ENCODE measurements at regions not wholly inside any gene's neighbourhood (a gene's known extent, or its start where the extent isn't known, plus 50 kb on each side); places are given as distances from the start of the nearest gene placed in this dataset.

DNA sequence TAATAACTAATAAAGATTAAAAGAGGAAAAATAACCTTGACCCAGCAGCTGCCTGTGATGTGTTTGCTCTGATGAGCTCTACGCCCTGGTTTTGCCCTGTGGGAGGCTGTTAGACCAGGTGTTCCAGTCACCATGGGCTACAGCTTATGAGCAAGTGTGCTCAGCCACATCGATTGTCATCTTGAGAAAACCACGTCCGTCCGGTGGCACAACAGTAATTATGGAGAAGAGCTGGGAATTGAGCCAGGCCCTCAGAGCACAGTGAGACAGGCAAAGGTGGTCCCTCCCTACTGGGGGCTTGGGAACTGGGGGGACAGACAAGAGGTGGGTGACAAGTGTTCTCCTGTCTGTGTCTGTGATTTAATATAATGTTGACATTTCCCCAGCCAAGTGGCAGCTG lies 420.5 kb downstream of the MATN1 start:
- Mint-ChIP-seq H3K4me3 (no peak overlapping the region), H3K36me3 (ENCODE audit: insufficient read depth in 2 of 2) (no peaks in the 10 kb centered on the region), H3K9me3 (no peaks in the 10 kb centered on the region), H3K4me1 (ENCODE audit: low read depth) (no peaks in the 10 kb centered on the region), H3K27ac (no peak overlapping the region), H3K27me3 (ENCODE audit: low read depth) (peaks cover 49% of the 10 kb centered on the region)
- no peak for ATAC-seq (replicated peaks in 1 of 2)
- no peak for DNase-seq

DNA sequence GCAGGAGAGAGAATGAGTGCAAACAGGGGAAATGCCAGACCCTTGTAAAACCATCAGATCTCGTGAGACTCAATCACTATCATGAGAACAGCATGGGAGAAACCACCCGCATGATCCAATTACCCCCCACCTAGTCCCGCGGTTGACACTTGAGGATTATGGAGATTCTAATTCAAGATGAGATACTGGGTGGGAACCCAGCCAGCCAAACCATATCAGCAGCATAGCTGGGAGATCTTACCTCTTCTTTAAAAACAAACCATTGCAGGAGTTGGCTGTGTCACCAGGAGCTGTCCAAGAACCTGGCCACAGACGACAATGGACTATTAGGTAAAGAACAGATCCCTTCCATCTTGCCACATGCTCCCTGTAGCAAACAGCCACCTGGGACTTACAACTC lies 422.7 kb downstream of the MATN1 start:
- H3K27ac Mint-ChIP-seq: no peak overlapping the region
- no peaks in the 10 kb centered on the region for H3K4me1 Mint-ChIP-seq (ENCODE audit: low read depth)
- no peaks in the 10 kb centered on the region for H3K36me3 Mint-ChIP-seq (ENCODE audit: insufficient read depth in 2 of 2)
- H3K27me3 Mint-ChIP-seq (ENCODE audit: low read depth): peaks cover 43% of the 10 kb centered on the region
- H3K9me3 Mint-ChIP-seq: no peaks in the 10 kb centered on the region
- ATAC-seq (replicated peaks in 1 of 2) (no peak), DNase-seq (no peak)
- no peak overlapping the region for H3K4me3 Mint-ChIP-seq

DNA sequence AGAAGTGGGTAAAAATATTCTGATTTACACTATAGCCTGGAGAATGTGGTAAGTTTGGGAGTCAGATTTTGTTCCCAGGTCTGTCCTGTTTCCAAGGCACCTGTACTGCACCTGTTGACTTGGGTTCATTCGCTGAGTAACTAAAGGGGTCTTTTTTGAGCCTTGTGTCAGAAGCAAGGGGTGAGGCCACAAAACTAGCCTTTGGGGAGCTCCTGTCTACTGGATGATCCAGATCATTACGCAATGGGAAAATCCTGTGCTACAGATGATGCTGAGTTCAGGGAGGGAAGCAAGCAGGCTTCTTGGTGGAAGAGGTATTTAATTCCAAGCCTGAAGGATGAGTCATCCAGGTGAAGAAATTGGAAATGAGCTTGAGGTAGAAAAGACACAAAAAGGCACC lies 424.0 kb downstream of the MATN1 start:
- peaks cover 31% of the 10 kb centered on the region for H3K27me3 Mint-ChIP-seq (ENCODE audit: low read depth)
- no peaks in the 10 kb centered on the region for H3K36me3 Mint-ChIP-seq (ENCODE audit: insufficient read depth in 2 of 2)
- DNase-seq (no peak), ATAC-seq (replicated peaks in 1 of 2) (no peak)
- H3K4me3 Mint-ChIP-seq: no peak overlapping the region
- H3K27ac Mint-ChIP-seq: no peak overlapping the region
- no peaks in the 10 kb centered on the region for H3K9me3 Mint-ChIP-seq
- no peaks in the 10 kb centered on the region for H3K4me1 Mint-ChIP-seq (ENCODE audit: low read depth)

DNA sequence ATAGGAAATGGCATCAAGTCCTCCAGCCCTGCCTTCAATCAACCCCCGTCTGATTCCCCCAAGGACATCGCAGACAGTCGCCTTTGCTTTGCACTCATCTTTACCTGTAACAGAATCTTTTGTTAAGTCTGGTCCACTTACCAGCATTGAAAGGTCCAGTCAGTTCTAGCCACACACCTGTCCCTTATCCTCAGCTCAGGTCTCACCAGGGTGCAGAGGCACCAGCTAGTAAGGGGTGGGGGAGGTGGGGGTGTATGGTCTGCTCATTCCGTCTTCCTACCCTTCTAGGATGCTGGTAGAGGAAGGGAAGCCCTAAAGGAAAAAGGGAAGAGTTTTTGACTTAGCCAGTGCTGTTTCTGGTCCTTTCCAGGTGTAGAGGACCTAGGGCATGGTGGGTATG lies 427.7 kb downstream of the MATN1 start:
- Mint-ChIP-seq H3K4me3 (no peak overlapping the region), H3K27ac (no peak overlapping the region), H3K9me3 (no peaks in the 10 kb centered on the region), H3K36me3 (ENCODE audit: insufficient read depth in 2 of 2) (no peaks in the 10 kb centered on the region), H3K4me1 (ENCODE audit: low read depth) (no peaks in the 10 kb centered on the region), H3K27me3 (ENCODE audit: low read depth) (peaks cover 28% of the 10 kb centered on the region)
- DNase-seq: no peak
- no peak for ATAC-seq (replicated peaks in 1 of 2)

DNA sequence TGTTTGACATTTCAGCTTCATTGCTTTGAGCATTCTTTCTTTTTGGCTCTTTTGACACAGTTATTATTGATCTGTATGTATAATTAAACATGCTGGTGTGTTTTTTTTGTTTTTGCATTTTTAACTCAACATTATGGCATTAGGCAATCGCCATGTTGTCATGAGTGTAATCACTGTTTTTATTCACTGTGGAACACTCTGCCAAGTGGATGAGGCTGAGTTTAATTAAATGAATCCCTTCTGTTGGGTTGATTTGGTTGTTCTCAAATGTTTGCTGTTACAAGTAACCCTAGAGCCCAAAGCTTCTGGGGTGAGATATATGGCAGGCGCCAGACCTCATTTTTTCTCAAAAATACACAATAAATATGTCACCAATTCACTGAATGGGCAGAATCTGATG lies 428.1 kb downstream of the MATN1 start:
- Mint-ChIP-seq H3K9me3 (no peaks in the 10 kb centered on the region), H3K36me3 (ENCODE audit: insufficient read depth in 2 of 2) (no peaks in the 10 kb centered on the region), H3K4me1 (ENCODE audit: low read depth) (no peaks in the 10 kb centered on the region), H3K27me3 (ENCODE audit: low read depth) (peaks cover 28% of the 10 kb centered on the region), H3K4me3 (no peak overlapping the region), H3K27ac (no peak overlapping the region)
- DNase-seq (no peak), ATAC-seq (replicated peaks in 1 of 2) (no peak)

DNA sequence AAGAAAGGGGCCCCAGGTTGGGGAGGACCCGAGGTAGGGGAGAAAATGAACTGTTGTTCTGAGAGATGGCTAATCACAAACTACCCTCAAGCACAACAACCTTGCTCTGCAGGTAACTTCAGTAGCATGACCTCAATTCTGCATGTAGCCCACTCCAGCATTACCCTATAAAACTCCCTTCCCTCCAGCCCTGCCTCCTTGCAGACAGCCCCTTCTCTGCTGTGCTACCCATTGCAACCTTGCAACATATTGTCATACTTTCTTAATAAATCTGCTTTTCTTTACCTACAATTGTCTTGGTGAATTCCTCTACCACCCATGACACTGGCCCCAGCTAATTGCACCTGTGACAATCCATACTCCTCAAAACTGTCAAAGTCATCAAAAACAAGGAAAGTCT lies 428.9 kb downstream of the MATN1 start:
- H3K4me3 Mint-ChIP-seq: no peak overlapping the region
- peaks cover 28% of the 10 kb centered on the region for H3K27me3 Mint-ChIP-seq (ENCODE audit: low read depth)
- H3K36me3 Mint-ChIP-seq (ENCODE audit: insufficient read depth in 2 of 2): no peaks in the 10 kb centered on the region
- no peak overlapping the region for H3K27ac Mint-ChIP-seq
- H3K4me1 Mint-ChIP-seq (ENCODE audit: low read depth): no peaks in the 10 kb centered on the region
- DNase-seq: no peak
- ATAC-seq (replicated peaks in 1 of 2): no peak
- H3K9me3 Mint-ChIP-seq: no peaks in the 10 kb centered on the region

DNA sequence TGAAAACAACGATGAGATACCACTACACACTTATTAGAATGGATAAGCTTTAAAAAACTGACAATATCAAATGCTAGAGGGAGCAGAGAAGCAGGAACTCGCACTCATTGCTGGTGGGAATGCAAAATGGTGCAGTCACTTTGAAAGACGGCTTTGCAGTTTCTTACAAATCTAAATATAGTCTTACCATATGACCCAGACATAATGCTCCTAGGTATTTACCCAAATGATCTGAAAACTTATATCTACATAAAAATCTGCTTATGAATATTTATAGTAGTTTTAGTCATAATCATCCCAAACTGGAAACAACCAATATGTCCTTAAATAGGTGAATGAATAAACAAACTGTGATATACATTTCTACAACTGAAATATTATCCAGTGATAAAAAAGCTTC lies 430.9 kb downstream of the MATN1 start:
- Mint-ChIP-seq H3K4me3 (no peak overlapping the region), H3K27ac (no peak overlapping the region), H3K27me3 (ENCODE audit: low read depth) (peaks cover 18% of the 10 kb centered on the region), H3K4me1 (ENCODE audit: low read depth) (no peaks in the 10 kb centered on the region), H3K9me3 (no peaks in the 10 kb centered on the region), H3K36me3 (ENCODE audit: insufficient read depth in 2 of 2) (no peaks in the 10 kb centered on the region)
- ATAC-seq (replicated peaks in 1 of 2) (no peak), DNase-seq (no peak)

DNA sequence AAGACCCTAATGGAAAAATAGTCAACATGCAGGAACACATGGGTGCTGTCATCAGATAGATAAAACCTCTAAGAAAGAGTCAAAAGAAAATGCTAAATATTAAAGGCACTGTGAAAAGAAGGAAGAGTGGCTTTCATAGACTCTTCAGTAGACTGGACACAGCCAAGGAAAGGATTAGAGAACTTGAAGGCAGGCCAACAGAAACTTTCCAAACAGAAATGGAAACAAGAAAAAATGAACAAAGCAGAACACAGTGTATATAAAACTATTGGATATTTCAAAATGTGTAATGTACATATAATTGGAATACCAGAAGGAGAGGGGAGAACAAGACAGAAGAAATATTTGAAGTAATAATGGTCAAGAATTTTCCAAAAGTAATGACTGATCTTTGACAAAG lies 431.9 kb downstream of the MATN1 start:
- no peak overlapping the region for H3K4me3 Mint-ChIP-seq
- ATAC-seq (replicated peaks in 1 of 2): no peak
- no peaks in the 10 kb centered on the region for H3K4me1 Mint-ChIP-seq (ENCODE audit: low read depth)
- peaks cover 18% of the 10 kb centered on the region for H3K27me3 Mint-ChIP-seq (ENCODE audit: low read depth)
- DNase-seq: no peak
- no peak overlapping the region for H3K27ac Mint-ChIP-seq
- H3K36me3 Mint-ChIP-seq (ENCODE audit: insufficient read depth in 2 of 2): no peaks in the 10 kb centered on the region
- no peaks in the 10 kb centered on the region for H3K9me3 Mint-ChIP-seq

DNA sequence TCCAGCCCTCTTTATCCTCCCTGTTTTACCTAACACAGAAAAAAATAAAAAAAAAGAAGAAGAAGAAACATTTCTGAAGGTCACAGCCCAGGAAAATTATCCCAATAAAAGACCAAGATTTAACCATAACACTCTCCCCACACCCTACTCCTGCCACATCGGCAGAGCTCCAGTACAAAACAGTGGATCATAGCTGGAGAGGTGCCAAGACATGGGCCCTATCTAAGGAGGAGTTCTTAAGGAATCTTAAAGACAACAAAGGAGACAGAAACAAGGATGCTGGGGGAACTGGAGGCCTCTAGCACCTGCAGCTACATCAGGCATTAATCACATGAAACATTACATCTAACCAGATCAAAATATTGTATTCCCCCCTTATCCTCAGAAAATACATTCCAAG lies 432.8 kb downstream of the MATN1 start:
- H3K4me1 Mint-ChIP-seq (ENCODE audit: low read depth): no peaks in the 10 kb centered on the region
- peaks cover 18% of the 10 kb centered on the region for H3K27me3 Mint-ChIP-seq (ENCODE audit: low read depth)
- no peaks in the 10 kb centered on the region for H3K9me3 Mint-ChIP-seq
- H3K27ac Mint-ChIP-seq: no peak overlapping the region
- H3K4me3 Mint-ChIP-seq: no peak overlapping the region
- DNase-seq: no peak
- ATAC-seq (replicated peaks in 1 of 2): no peak
- H3K36me3 Mint-ChIP-seq (ENCODE audit: insufficient read depth in 2 of 2): no peaks in the 10 kb centered on the region

DNA sequence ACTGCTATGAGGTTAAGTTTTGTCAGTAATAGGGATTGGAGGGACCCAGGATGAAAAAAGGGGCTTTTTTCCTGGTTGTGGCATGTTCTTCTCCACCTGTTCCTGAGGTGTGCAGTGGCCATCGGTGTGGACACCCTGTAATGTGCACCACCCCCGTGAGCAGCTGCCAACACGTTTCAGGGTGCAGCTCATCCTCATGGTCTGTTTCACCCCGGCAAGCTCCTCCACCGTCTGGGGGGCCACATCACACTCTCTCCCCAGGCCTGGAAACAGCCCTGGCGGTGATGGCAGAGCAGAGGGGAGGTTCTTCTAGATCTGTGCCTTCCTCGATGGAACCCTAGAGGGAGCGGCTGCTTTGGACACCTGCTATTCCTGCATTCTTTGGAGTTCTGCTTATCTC lies 435.4 kb downstream of the MATN1 start:
- ATAC-seq (replicated peaks in 1 of 2) (no peak), DNase-seq (no peak)
- Mint-ChIP-seq H3K9me3 (no peaks in the 10 kb centered on the region), H3K27ac (no peak overlapping the region), H3K27me3 (ENCODE audit: low read depth) (peaks cover 18% of the 10 kb centered on the region), H3K4me1 (ENCODE audit: low read depth) (peaks cover 5% of the 10 kb centered on the region), H3K36me3 (ENCODE audit: insufficient read depth in 2 of 2) (peaks cover 0 to 3% of the 10 kb centered on the region in 2 donors), H3K4me3 (no peak overlapping the region)

DNA sequence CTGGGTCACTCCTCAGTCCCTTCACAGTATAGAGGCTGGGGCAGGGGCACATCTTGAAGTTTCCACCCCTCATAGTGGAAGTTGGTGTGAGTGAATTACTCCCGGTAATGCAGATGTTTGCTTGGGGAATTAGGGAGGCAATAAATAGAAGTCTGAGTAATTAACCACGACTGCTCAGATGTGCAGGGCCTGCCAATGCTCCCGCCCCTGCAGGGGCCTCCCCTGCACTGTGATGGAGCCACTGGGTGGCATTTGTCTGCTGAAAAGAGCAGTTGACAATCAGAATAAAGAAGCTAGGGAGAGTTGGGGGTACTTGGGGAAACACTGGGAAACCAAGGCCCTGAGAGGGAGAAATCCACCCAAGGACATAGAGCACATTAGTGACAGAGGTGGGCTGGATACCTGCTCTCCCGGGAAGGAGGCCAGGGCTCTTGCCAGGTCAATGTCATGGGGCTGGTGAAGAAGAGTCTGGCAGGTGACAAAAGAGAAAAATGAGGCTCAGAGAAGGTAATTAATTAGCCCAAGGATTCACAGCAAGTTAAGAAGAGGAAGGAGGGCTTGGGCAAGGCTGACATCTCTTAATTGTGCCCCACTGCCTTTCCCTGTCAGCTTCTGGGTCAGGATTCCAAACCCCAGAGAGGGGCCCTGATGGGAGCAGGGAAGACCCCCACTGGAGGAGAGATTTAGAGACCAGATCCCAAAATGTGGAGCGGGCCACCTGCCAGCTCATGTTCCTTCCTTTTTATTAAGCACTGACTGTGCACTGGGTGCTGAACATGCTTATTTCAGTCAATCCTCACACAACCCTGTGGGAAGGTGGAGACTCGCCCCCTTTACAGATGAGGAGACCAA lies 436.2 kb downstream of the MATN1 start:
- ATAC-seq (replicated peaks in 1 of 2) (no peak), DNase-seq (no peak)
- no peaks in the 10 kb centered on the region for H3K9me3 Mint-ChIP-seq
- H3K36me3 Mint-ChIP-seq (ENCODE audit: insufficient read depth in 2 of 2): peaks cover 0 to 3% of the 10 kb centered on the region in 2 donors
- peaks cover 18% of the 10 kb centered on the region for H3K27me3 Mint-ChIP-seq (ENCODE audit: low read depth)
- no peak overlapping the region for H3K27ac Mint-ChIP-seq
- no peak overlapping the region for H3K4me3 Mint-ChIP-seq
- peaks cover 9% of the 10 kb centered on the region for H3K4me1 Mint-ChIP-seq (ENCODE audit: low read depth)

DNA sequence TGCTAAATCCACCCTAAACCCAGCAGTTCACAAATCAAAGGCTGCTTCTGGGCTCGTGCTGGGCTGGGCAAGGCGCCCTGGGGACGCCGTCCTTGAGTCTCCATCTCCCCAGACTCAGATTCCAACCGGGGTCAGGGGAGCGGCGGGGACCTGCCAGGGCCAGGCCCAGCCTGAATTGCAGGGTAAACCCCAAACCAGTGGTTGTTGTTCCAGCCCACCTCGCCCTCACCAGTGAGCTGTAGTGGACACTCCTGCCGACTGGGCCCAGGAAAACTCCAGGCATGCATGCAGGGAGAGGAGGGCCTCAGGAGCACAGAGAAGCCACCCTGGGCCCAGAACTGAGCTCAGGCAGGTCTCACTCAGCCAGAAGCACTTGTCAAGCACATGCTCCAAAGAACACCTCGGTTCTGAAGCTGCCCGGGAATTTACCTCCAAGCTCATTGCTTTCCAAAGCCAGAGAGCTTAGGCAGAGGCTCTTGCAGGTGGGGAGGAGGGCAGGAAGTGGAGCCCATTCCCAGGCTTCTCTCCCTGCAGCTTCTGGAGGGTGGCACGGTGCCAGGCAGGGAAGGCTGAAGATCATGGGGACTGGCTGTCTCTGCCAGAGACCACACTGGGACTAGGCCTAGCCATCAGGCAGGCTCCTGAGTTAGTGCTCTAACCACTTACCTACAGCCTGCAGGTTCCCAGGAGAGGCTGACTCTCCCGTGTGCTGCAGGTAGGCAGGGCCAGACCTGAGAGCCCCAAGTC lies 437.0 kb downstream of the MATN1 start:
- Mint-ChIP-seq H3K27ac (no peak overlapping the region), H3K4me3 (no peak overlapping the region), H3K36me3 (ENCODE audit: insufficient read depth in 2 of 2) (peaks cover 0 to 3% of the 10 kb centered on the region in 2 donors), H3K9me3 (no peaks in the 10 kb centered on the region), H3K27me3 (ENCODE audit: low read depth) (peaks cover 13% of the 10 kb centered on the region), H3K4me1 (ENCODE audit: low read depth) (peaks cover 11% of the 10 kb centered on the region)
- ATAC-seq (replicated peaks in 1 of 2) (no peak), DNase-seq (no peak)

DNA sequence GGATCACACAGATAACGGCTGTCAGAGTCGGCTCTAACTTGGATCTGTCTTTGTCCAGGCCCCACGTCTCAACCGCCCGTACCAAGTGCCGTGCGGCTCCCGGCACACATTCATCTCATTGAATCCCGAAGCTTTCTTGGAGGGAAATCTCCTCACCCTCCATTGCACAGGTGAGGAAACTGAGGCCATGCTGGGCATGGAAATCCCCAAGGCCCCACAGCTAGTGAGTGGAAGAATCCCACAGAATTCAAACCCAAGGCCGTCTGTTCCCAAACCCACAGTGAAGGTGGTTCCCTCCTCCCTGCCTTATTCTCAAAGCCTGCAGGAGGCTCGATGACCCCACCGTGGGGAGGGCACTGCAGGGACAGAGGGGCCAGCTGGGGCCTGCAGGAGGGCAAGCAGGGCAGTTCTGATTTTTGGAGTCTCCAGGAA lies 437.9 kb downstream of the MATN1 start:
- H3K4me3 Mint-ChIP-seq: no peak overlapping the region
- H3K36me3 Mint-ChIP-seq (ENCODE audit: insufficient read depth in 2 of 2): peaks cover 0 to 3% of the 10 kb centered on the region in 2 donors
- H3K9me3 Mint-ChIP-seq: no peaks in the 10 kb centered on the region
- no peak for DNase-seq
- H3K27ac Mint-ChIP-seq: no peak overlapping the region
- H3K4me1 Mint-ChIP-seq (ENCODE audit: low read depth): peaks cover 11% of the 10 kb centered on the region
- no peak for ATAC-seq (replicated peaks in 1 of 2)
- peaks cover 7% of the 10 kb centered on the region for H3K27me3 Mint-ChIP-seq (ENCODE audit: low read depth)

All from activated T-cell treated with anti-CD3 and anti-CD28 coated beads, Interleukin-2, amount 50 U/mL, for 72 hours (primary cell).